ENCODE measurements at regions not wholly inside any gene's neighbourhood (a gene's known extent, or its start where the extent isn't known, plus 50 kb on each side); places are given as distances from the start of the nearest gene placed in this dataset.
"Not testable (repeated sequence)": the region's sequence is repeated elsewhere in the genome, so short reads cannot be mapped to it uniquely, and the experiment has no call there.

GRCh38 chr1:31485166-31485565 is 72.2 kb downstream of the SERINC2 start:
- peaks cover 36% of the 10 kb centered on the region for H3K27me3 Mint-ChIP-seq (ENCODE audit: unreplicated experiment)
- DNase-seq (ENCODE audit: extremely low spot score, unreplicated experiment), result no peak
- peaks cover 16% of the 10 kb centered on the region for H3K9me3 Mint-ChIP-seq (ENCODE audit: unreplicated experiment)
- H3K27ac Mint-ChIP-seq (ENCODE audit: unreplicated experiment), result no peak overlapping the region
- H3K36me3 Mint-ChIP-seq (ENCODE audit: unreplicated experiment), result no peaks in the 10 kb centered on the region
- no peaks in the 10 kb centered on the region for H3K4me1 Mint-ChIP-seq (ENCODE audit: unreplicated experiment)
- no peak overlapping the region for H3K4me3 Mint-ChIP-seq (ENCODE audit: unreplicated experiment)
- TF ChIP-seq CTCF (IDR thresholded peaks at IDR 0.05), result no peak

GRCh38 chr1:31487143-31487542 is 74.1 kb downstream of the SERINC2 start:
- peaks cover 50% of the 10 kb centered on the region for H3K27me3 Mint-ChIP-seq (ENCODE audit: unreplicated experiment)
- H3K27ac Mint-ChIP-seq (ENCODE audit: unreplicated experiment), result no peak overlapping the region
- H3K36me3 Mint-ChIP-seq (ENCODE audit: unreplicated experiment), result no peaks in the 10 kb centered on the region
- TF ChIP-seq CTCF (IDR thresholded peaks at IDR 0.05), result no peak
- H3K4me3 Mint-ChIP-seq (ENCODE audit: unreplicated experiment), result no peak overlapping the region
- peaks cover 9% of the 10 kb centered on the region for H3K9me3 Mint-ChIP-seq (ENCODE audit: unreplicated experiment)
- DNase-seq (ENCODE audit: extremely low spot score, unreplicated experiment), result no peak
- H3K4me1 Mint-ChIP-seq (ENCODE audit: unreplicated experiment), result no peaks in the 10 kb centered on the region

- no peak overlapping the region for H3K4me3 Mint-ChIP-seq (ENCODE audit: unreplicated experiment)
Observed at GRCh38 chr1:31487721-31488293, 74.8 kb downstream of the SERINC2 start.

GRCh38 chr1:31488528-31488927 is 75.5 kb downstream of the SERINC2 start:
- DNase-seq (ENCODE audit: extremely low spot score, unreplicated experiment), result no peak
- no peak for TF ChIP-seq CTCF (IDR thresholded peaks at IDR 0.05)
- Mint-ChIP-seq H3K4me1 (ENCODE audit: unreplicated experiment) (no peaks in the 10 kb centered on the region), H3K27ac (ENCODE audit: unreplicated experiment) (no peak overlapping the region), H3K36me3 (ENCODE audit: unreplicated experiment) (no peaks in the 10 kb centered on the region), H3K9me3 (ENCODE audit: unreplicated experiment) (peaks cover 9% of the 10 kb centered on the region), H3K27me3 (ENCODE audit: unreplicated experiment) (peaks cover 61% of the 10 kb centered on the region), H3K4me3 (ENCODE audit: unreplicated experiment) (no peak overlapping the region)

More at GRCh38 chr1:31487721-31488293, 74.8 kb downstream of the SERINC2 start:
- TF ChIP-seq CTCF (IDR thresholded peaks at IDR 0.05), result no peak
- peaks cover 9% of the 10 kb centered on the region for H3K9me3 Mint-ChIP-seq (ENCODE audit: unreplicated experiment)
- H3K4me1 Mint-ChIP-seq (ENCODE audit: unreplicated experiment), result no peaks in the 10 kb centered on the region
- no peak for DNase-seq (ENCODE audit: extremely low spot score, unreplicated experiment)
- H3K27ac Mint-ChIP-seq (ENCODE audit: unreplicated experiment), result no peak overlapping the region
- H3K36me3 Mint-ChIP-seq (ENCODE audit: unreplicated experiment), result no peaks in the 10 kb centered on the region
- peaks cover 54% of the 10 kb centered on the region for H3K27me3 Mint-ChIP-seq (ENCODE audit: unreplicated experiment)

- H3K27ac Mint-ChIP-seq (ENCODE audit: unreplicated experiment); H3K9me3 Mint-ChIP-seq (ENCODE audit: unreplicated experiment); DNase-seq (ENCODE audit: extremely low spot score, unreplicated experiment); H3K36me3 Mint-ChIP-seq (ENCODE audit: unreplicated experiment); H3K4me1 Mint-ChIP-seq (ENCODE audit: unreplicated experiment); H3K4me3 Mint-ChIP-seq (ENCODE audit: unreplicated experiment): not testable (repeated sequence)
- H3K27me3 Mint-ChIP-seq (ENCODE audit: unreplicated experiment), result peaks cover 64% of the 10 kb centered on the region
Observed at GRCh38 chr1:31489575-31489974, 76.6 kb downstream of the SERINC2 start.

GRCh38 chr1:31490596-31490995 is 77.6 kb downstream of the SERINC2 start:
- DNase-seq (ENCODE audit: extremely low spot score, unreplicated experiment); H3K4me1 Mint-ChIP-seq (ENCODE audit: unreplicated experiment); H3K9me3 Mint-ChIP-seq (ENCODE audit: unreplicated experiment); H3K36me3 Mint-ChIP-seq (ENCODE audit: unreplicated experiment); H3K4me3 Mint-ChIP-seq (ENCODE audit: unreplicated experiment); H3K27ac Mint-ChIP-seq (ENCODE audit: unreplicated experiment): not testable (repeated sequence)
- peaks cover 59% of the 10 kb centered on the region for H3K27me3 Mint-ChIP-seq (ENCODE audit: unreplicated experiment)

- H3K4me3 Mint-ChIP-seq (ENCODE audit: unreplicated experiment); H3K9me3 Mint-ChIP-seq (ENCODE audit: unreplicated experiment); H3K36me3 Mint-ChIP-seq (ENCODE audit: unreplicated experiment); H3K27ac Mint-ChIP-seq (ENCODE audit: unreplicated experiment); H3K4me1 Mint-ChIP-seq (ENCODE audit: unreplicated experiment); DNase-seq (ENCODE audit: extremely low spot score, unreplicated experiment): not testable (repeated sequence)
- peaks cover 39% of the 10 kb centered on the region for H3K27me3 Mint-ChIP-seq (ENCODE audit: unreplicated experiment)
Observed at GRCh38 chr1:31495351-31495750, 81.0 kb upstream of the TINAGL1 start.

GRCh38 chr1:31495770-31496169 is 80.5 kb upstream of the TINAGL1 start:
- H3K4me3 Mint-ChIP-seq (ENCODE audit: unreplicated experiment); H3K9me3 Mint-ChIP-seq (ENCODE audit: unreplicated experiment); H3K36me3 Mint-ChIP-seq (ENCODE audit: unreplicated experiment); H3K4me1 Mint-ChIP-seq (ENCODE audit: unreplicated experiment); DNase-seq (ENCODE audit: extremely low spot score, unreplicated experiment); H3K27ac Mint-ChIP-seq (ENCODE audit: unreplicated experiment): not testable (repeated sequence)
- H3K27me3 Mint-ChIP-seq (ENCODE audit: unreplicated experiment), result peaks cover 39% of the 10 kb centered on the region

Data from osteocyte (in vitro differentiated cells).